Activated naive CD8-positive, alpha-beta T cell treated with anti-CD3 and anti-CD28 coated beads, Interleukin-2, amount 50 U/mL, for 24 hours (primary cell): ENCODE measurements at regions not wholly inside any gene's neighbourhood (a gene's known extent, or its start where the extent isn't known, plus 50 kb on each side); places are given as distances from the start of the nearest gene placed in this dataset.
A peak's percentile ranks its signal among the peaks of the same experiment; 100 is the strongest.
"Not testable (repeated sequence)": the region's sequence is repeated elsewhere in the genome, so short reads cannot be mapped to it uniquely, and the experiment has no call there.

ENCODE experiments used
- ATAC-seq: fragments of 150-1000 bp; cut with Tn5 transposase; one replicate; pipeline ENCODE4 v1.10.0; 2021
- DNase-seq: peaks from one replicate; pipeline ENCODE4 v3.0.0; 2021
- H3K27ac Mint-ChIP-seq: one replicate; pipeline ENCODE4 v1.8.0; 2021; ENCODE audit warnings: mild to moderate bottlenecking, mixed read lengths
- H3K27me3 Mint-ChIP-seq: one replicate; pipeline ENCODE4 v1.8.0; 2021; ENCODE audit warnings: mixed read lengths
- H3K36me3 Mint-ChIP-seq: one replicate; pipeline ENCODE4 v1.8.0; 2021; ENCODE audit warnings: low read depth, mixed read lengths
- H3K4me1 Mint-ChIP-seq: one replicate; pipeline ENCODE4 v1.8.0; 2021; ENCODE audit warnings: mixed read lengths
- H3K4me3 Mint-ChIP-seq: one replicate; pipeline ENCODE4 v1.8.0; 2021; ENCODE audit warnings: mild to moderate bottlenecking, moderate library complexity, mixed read lengths
- H3K9me3 Mint-ChIP-seq: one replicate; pipeline ENCODE4 v1.8.0; 2021; ENCODE audit warnings: mixed read lengths

- H3K4me3 Mint-ChIP-seq, result peak overlapping the region; percentile 36
- no peaks in the 10 kb centered on the region for H3K9me3 Mint-ChIP-seq
- H3K36me3 Mint-ChIP-seq, result no peaks in the 10 kb centered on the region
- DNase-seq, result no peak
- no peaks in the 10 kb centered on the region for H3K4me1 Mint-ChIP-seq
- H3K27me3 Mint-ChIP-seq, result peaks cover 2% of the 10 kb centered on the region
- peak; percentile 39 for ATAC-seq
- no peak overlapping the region for H3K27ac Mint-ChIP-seq
These were observed 74.6 kb downstream of the MRPL36 start for GRCh38 chr5:1724822-1725602.

DNA sequence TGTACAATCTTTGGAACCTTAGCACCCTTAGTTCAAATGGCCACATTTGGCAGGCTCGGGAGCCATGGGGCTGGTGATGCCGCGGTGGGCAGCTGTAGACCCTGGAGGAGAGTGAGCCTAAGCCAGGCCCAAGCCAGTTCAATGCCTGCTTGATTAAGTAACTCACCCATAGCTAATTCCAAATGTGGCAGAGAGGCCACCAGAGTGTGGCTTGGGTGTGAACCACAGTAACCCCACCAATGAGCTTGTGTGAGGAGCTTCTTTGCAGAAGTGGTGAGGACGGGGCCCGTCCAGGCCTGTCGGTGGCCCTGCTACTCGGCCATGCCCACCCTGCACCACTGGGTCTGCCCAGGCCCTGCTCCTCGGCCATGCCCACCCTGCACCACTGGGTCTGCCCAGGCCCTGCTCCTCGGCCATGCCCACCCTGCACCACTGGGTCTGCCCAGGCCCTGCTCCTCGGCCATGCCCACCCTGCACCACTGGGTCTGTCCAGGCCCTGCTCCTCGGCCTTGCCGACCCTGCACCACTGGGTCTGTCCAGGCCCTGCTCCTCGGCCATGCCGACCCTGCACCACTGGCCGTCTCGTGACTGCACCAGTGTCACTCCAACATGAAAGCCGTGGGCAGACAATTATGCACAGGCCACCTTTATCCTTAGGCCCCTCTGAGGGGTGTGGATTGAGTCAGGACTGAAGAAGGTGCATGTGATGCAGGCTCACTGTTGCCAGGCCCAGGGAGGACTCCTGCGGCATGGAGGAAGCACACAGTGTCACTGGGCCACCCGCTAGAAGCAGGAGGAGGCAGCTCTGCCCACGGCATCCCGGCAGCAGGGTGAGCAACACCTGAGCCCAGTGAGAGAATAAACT, 75.4 kb downstream of the MRPL36 start:
- no peak for ATAC-seq
- no peak overlapping the region for H3K4me3 Mint-ChIP-seq

GRCh38 chr5:1723476-1723875, 76.2 kb downstream of the MRPL36 start:
- no peak overlapping the region for H3K27ac Mint-ChIP-seq
- H3K4me3 Mint-ChIP-seq, result no peak overlapping the region
- H3K36me3 Mint-ChIP-seq, result no peaks in the 10 kb centered on the region
- H3K27me3 Mint-ChIP-seq, result peaks cover 2% of the 10 kb centered on the region
- peaks cover 14% of the 10 kb centered on the region for H3K9me3 Mint-ChIP-seq
- DNase-seq (no peak), ATAC-seq (no peak)
- no peaks in the 10 kb centered on the region for H3K4me1 Mint-ChIP-seq

More for the DNA sequence above, 75.4 kb downstream of the MRPL36 start:
- no peak for DNase-seq
- Mint-ChIP-seq H3K36me3 (no peaks in the 10 kb centered on the region), H3K4me1 (no peaks in the 10 kb centered on the region), H3K27ac (no peak overlapping the region), H3K27me3 (peaks cover 2% of the 10 kb centered on the region), H3K9me3 (peaks cover 6% of the 10 kb centered on the region)

GRCh38 chr5:1722877-1723276, 76.8 kb downstream of the MRPL36 start:
- H3K36me3 Mint-ChIP-seq, result peaks cover 4% of the 10 kb centered on the region
- DNase-seq (no peak), ATAC-seq (no peak)
- H3K4me3 Mint-ChIP-seq, result no peak overlapping the region
- H3K9me3 Mint-ChIP-seq, result peaks cover 19% of the 10 kb centered on the region
- H3K27me3 Mint-ChIP-seq, result peaks cover 2% of the 10 kb centered on the region
- H3K4me1 Mint-ChIP-seq, result no peaks in the 10 kb centered on the region
- no peak overlapping the region for H3K27ac Mint-ChIP-seq

DNA sequence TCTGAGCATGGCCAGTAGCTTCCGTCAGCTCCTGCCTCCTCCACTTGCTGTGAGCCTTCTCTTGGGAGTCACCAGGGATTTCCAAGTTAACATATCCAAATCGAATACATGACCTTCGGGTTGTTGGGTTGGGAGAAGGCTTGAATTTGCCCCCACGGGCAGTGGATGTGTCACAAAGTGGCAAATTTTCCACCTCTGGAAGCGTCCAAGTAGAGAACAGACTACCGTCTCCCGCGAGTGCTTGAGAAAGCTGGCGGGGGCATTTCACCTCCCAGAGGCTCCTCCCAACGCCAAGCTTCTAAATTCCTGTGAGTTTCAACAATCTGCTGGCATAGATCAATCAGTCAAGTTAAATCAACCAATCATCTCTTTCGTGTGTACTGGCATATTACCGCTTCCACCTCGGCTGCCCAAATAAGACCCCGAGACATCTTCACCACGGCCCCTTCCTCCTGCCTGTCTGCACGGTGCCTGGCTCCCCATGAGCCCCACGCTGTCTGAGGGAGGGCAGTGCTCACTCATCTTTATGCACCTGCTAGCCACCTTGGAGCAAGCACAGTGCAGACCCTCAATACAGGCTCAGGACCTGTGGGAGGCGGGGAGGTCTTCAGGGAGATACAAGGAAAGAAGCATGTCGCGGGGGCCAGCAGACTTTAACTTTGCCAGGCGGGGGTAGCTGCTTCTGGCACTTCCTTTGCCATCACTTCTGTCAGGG, 79.1 kb downstream of the MRPL36 start:
- no peak overlapping the region for H3K4me3 Mint-ChIP-seq
- H3K36me3 Mint-ChIP-seq, result peaks cover 4% of the 10 kb centered on the region
- ATAC-seq, result no peak
- H3K27me3 Mint-ChIP-seq, result peaks cover 2% of the 10 kb centered on the region
- peaks cover 22% of the 10 kb centered on the region for H3K9me3 Mint-ChIP-seq
- no peak for DNase-seq
- H3K27ac Mint-ChIP-seq, result no peak overlapping the region
- no peaks in the 10 kb centered on the region for H3K4me1 Mint-ChIP-seq

DNA sequence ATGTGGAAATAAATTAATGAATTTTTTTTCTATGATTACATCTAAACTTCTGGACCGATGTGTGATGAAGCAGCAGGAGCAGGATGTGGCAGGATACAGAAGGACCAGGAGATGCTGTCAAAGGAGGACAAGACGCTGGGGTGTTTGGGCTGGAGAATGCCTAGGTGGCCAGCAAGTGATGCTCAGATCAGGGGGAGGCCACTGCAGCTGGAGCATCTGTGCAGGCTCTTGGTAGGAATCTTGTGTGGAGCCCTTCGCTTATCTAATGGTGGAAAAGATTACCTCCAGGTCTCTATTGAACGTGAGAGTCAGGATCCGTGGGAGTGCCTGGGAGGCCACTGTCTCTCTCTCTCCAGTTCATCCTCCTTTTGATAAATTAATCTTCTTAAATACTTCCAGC, 79.8 kb downstream of the MRPL36 start:
- ATAC-seq, result no peak
- Mint-ChIP-seq H3K9me3 (peaks cover 22% of the 10 kb centered on the region), H3K27ac (no peak overlapping the region)

GRCh38 chr5:1718669-1719068, 81.0 kb downstream of the MRPL36 start:
- DNase-seq (no peak), ATAC-seq (no peak)
- no peaks in the 10 kb centered on the region for H3K4me1 Mint-ChIP-seq
- no peak overlapping the region for H3K4me3 Mint-ChIP-seq
- peaks cover 22% of the 10 kb centered on the region for H3K9me3 Mint-ChIP-seq
- no peak overlapping the region for H3K27ac Mint-ChIP-seq
- peaks cover 2% of the 10 kb centered on the region for H3K27me3 Mint-ChIP-seq
- H3K36me3 Mint-ChIP-seq, result peaks cover 4% of the 10 kb centered on the region

More for the DNA sequence above, 79.8 kb downstream of the MRPL36 start:
- no peak overlapping the region for H3K4me3 Mint-ChIP-seq
- DNase-seq, result no peak
- H3K4me1 Mint-ChIP-seq, result no peaks in the 10 kb centered on the region
- peaks cover 4% of the 10 kb centered on the region for H3K36me3 Mint-ChIP-seq
- H3K27me3 Mint-ChIP-seq, result peaks cover 2% of the 10 kb centered on the region

- Mint-ChIP-seq H3K4me1 (peaks cover 10% of the 10 kb centered on the region), H3K4me3 (peak overlapping the region; percentile 46), H3K27me3 (peaks cover 16% of the 10 kb centered on the region)
- not testable (repeated sequence) for DNase-seq, H3K9me3 Mint-ChIP-seq, H3K36me3 Mint-ChIP-seq, ATAC-seq, H3K27ac Mint-ChIP-seq
These were observed 89.5 kb downstream of the MRPL36 start for GRCh38 chr5:1710091-1710490.

- Mint-ChIP-seq H3K27ac (no peak overlapping the region), H3K27me3 (peaks cover 16% of the 10 kb centered on the region), H3K36me3 (no peaks in the 10 kb centered on the region), H3K4me1 (peaks cover 10% of the 10 kb centered on the region), H3K9me3 (no peaks in the 10 kb centered on the region), H3K4me3 (peak overlapping the region; percentile 46)
- ATAC-seq (no peak), DNase-seq (no peak)
These were observed 90.3 kb downstream of the MRPL36 start for GRCh38 chr5:1709171-1709803.

DNA sequence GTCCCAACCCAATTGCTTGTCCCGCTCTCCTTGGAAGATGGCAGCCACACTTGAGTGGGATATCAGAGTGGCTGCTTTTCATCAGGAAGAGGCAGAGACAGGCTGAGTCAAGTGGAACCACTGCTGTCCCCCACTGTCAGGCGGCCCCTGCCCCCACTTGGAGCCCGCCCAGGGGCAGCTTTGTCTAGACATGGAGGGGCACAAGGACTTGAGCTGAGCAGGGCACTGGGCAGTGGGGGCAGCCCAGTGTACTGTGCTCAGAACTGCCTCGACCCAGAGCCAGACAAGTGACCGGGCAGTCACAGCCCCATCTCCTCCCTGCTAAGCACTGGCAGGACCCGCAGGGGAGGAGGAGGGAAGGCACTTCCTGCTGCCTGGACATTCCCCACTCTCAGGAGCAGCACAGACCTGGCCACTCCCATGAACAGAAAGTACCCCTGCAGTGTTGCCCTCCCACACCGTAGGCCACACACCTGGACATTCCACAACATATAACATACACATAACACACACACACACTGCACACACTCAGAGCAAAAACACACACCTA, 91.0 kb downstream of the MRPL36 start:
- Mint-ChIP-seq H3K4me3 (no peak overlapping the region), H3K9me3 (no peaks in the 10 kb centered on the region), H3K27ac (no peak overlapping the region), H3K27me3 (peaks cover 16% of the 10 kb centered on the region), H3K4me1 (peaks cover 10% of the 10 kb centered on the region), H3K36me3 (no peaks in the 10 kb centered on the region)
- no peak for ATAC-seq
- DNase-seq, result no peak

GRCh38 chr5:1707467-1707866, 92.2 kb downstream of the MRPL36 start:
- H3K4me1 Mint-ChIP-seq, result peaks cover 10% of the 10 kb centered on the region
- peaks cover 21% of the 10 kb centered on the region for H3K27me3 Mint-ChIP-seq
- DNase-seq, result no peak
- no peak overlapping the region for H3K27ac Mint-ChIP-seq
- no peak for ATAC-seq
- no peaks in the 10 kb centered on the region for H3K9me3 Mint-ChIP-seq
- no peaks in the 10 kb centered on the region for H3K36me3 Mint-ChIP-seq
- no peak overlapping the region for H3K4me3 Mint-ChIP-seq

DNA sequence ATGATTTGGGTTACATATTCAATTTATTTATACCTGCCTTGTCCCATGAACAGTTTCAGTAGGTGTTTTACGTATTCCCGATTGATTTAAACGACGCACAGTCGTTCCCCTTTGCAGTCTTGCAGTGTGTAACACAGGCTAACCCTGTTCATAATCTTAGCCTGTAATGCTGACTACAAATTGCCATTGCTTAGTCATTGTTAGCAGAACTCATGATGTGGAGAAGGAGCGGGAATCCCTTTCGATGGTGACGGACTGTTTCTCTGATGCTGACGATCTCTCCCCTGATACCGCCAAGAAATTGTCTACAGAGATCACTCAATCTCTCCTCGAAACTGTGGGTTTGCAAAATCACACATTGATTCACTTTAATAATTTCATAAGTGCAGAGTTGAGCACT, 93.2 kb downstream of the MRPL36 start:
- H3K4me3 Mint-ChIP-seq, result no peak overlapping the region
- H3K9me3 Mint-ChIP-seq, result no peaks in the 10 kb centered on the region
- H3K27me3 Mint-ChIP-seq, result peaks cover 21% of the 10 kb centered on the region
- ATAC-seq (no peak), DNase-seq (no peak)
- no peak overlapping the region for H3K27ac Mint-ChIP-seq
- H3K4me1 Mint-ChIP-seq, result peaks cover 10% of the 10 kb centered on the region
- no peaks in the 10 kb centered on the region for H3K36me3 Mint-ChIP-seq

DNA sequence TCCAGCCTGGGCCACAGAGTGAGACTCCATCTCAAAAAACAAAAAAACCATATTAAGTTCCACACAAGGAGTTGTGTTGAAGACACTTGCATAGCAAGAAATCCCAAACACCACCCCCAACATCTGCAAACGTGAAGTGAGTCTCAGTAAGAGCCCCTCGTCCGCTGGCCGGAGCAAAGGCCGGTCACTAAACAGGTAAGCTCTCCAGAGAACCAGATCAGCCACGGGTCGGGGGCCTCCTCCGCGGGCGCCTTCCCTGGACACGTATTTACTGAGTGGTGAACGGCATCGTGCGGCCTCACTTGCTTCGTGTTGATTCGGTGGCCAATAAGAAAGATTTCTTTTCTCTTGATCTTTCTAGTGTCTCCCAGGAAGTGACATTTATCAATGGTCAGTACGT, 93.6 kb downstream of the MRPL36 start:
- Mint-ChIP-seq H3K36me3 (no peaks in the 10 kb centered on the region), H3K9me3 (no peaks in the 10 kb centered on the region), H3K4me3 (no peak overlapping the region), H3K4me1 (peaks cover 10% of the 10 kb centered on the region), H3K27ac (no peak overlapping the region), H3K27me3 (peaks cover 21% of the 10 kb centered on the region)
- DNase-seq, result no peak
- no peak for ATAC-seq

DNA sequence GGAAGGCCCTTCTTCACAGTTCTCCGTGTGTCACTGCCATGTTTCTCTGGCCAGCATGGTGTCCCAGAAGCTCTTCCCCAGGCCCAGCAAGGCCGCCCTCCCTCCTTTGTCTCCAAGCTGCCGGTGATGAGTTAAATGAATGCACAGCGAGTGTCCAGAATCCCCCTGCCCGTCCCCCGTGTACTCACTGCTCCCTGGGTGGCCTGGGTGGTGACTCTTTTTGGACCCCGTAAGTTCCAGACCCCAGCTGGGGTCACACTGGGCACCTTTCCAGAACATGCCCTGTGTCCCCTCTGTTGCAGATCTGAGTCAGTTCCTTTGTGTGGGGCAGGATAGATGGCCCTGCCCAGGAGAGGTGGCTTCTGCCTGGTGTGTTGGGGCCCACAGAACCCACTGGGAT, 95.0 kb downstream of the MRPL36 start:
- DNase-seq, result no peak
- Mint-ChIP-seq H3K4me3 (no peak overlapping the region), H3K9me3 (no peaks in the 10 kb centered on the region), H3K27ac (no peak overlapping the region), H3K36me3 (no peaks in the 10 kb centered on the region), H3K27me3 (peaks cover 20% of the 10 kb centered on the region), H3K4me1 (peaks cover 12% of the 10 kb centered on the region)
- ATAC-seq, result no peak
